ENCODE measurements at regions not wholly inside any gene's neighbourhood (a gene's known extent, or its start where the extent isn't known, plus 50 kb on each side); places are given as distances from the start of the nearest gene placed in this dataset.

GRCh38 chr16:5505091-5505887, 407.7 kb upstream of the EEF2KMT start:
- TF ChIP-seq, protein P1, sequence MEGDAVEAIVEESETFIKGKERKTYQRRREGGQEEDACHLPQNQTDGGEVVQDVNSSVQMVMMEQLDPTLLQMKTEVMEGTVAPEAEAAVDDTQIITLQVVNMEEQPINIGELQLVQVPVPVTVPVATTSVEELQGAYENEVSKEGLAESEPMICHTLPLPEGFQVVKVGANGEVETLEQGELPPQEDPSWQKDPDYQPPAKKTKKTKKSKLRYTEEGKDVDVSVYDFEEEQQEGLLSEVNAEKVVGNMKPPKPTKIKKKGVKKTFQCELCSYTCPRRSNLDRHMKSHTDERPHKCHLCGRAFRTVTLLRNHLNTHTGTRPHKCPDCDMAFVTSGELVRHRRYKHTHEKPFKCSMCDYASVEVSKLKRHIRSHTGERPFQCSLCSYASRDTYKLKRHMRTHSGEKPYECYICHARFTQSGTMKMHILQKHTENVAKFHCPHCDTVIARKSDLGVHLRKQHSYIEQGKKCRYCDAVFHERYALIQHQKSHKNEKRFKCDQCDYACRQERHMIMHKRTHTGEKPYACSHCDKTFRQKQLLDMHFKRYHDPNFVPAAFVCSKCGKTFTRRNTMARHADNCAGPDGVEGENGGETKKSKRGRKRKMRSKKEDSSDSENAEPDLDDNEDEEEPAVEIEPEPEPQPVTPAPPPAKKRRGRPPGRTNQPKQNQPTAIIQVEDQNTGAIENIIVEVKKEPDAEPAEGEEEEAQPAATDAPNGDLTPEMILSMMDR (IDR thresholded peaks at IDR 0.05; ENCODE audit: insufficient read depth, missing control alignments) = no peak
- FAIRE-seq (no peak), DNase-seq (ENCODE audit: insufficient read length, low spot score) (no peak)

- TF ChIP-seq, protein P1 (IDR thresholded peaks at IDR 0.05; ENCODE audit: insufficient read depth, missing control alignments) = no peak
- FAIRE-seq (no peak), DNase-seq (ENCODE audit: insufficient read length, low spot score) (no peak)
These were observed 406.6 kb upstream of the EEF2KMT start for GRCh38 chr16:5504064-5504781.

DNA sequence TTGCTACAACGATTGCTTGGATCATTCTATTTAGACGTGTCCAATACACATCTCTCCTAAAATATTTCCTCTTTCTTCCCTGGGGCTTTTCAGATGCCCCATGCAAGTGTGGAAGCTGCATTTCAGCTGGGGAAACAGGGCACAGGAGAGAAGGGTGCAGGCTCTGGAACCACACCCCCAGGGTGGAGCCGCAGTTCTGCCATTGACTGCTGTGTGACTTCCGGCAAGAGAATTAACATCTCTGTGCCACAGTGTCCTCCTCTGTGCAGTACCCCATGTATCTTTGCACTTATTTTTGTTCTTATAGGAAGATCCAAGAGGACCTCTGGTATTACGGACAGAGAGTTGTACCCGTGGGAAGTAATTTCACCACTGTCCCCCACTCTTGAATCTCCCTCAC, 405.3 kb upstream of the EEF2KMT start:
- TF ChIP-seq, protein P1 (IDR thresholded peaks at IDR 0.05; ENCODE audit: insufficient read depth, missing control alignments) = no peak
- DNase-seq (ENCODE audit: insufficient read length, low spot score) (no peak), FAIRE-seq (no peak)

DNA sequence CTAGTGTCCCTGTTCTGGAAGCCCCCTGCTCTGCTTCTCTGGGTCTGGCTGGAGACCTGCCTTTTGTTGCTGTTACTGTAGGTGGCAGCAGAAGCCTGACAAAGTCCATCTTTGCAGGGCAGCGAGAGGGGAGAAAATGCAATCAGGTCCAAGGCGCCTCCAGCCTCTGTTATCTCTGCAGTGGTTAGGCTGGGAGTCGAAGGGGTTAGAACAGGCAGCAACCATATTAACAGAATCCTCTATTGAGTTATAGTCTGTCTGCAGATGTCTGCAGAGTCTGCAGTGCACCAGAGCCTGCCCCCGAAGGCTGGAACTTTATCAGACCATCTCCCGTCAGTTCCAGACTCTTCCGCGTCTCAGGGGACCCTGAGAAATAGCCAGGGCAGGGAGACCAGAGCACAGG, 404.9 kb upstream of the EEF2KMT start:
- FAIRE-seq (no peak), DNase-seq (ENCODE audit: insufficient read length, low spot score) (no peak)
- TF ChIP-seq, protein P1 (IDR thresholded peaks at IDR 0.05; ENCODE audit: insufficient read depth, missing control alignments) = peak; percentile 86

DNA sequence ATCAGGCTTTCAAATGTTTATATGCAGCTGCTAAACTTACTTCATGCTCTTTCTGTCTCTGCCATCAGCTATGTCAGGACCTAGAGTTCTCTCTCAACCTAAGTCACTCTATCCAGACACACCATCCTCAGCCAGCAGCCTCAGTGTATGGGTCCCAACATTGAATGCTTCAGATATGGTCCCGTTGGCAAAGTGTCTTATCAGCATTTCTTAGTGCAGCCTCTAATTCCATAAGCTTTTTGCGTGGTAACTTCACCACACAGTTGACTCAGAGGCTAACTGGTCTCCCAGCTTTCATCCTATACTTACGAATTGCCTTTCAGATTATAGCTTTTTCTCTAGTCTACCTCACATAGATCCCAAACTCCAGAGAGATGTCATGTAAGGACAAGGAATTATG, 402.9 kb upstream of the EEF2KMT start:
- TF ChIP-seq, protein P1 (IDR thresholded peaks at IDR 0.05; ENCODE audit: insufficient read depth, missing control alignments) = no peak
- FAIRE-seq = no peak
- no peak for DNase-seq (ENCODE audit: insufficient read length, low spot score)

DNA sequence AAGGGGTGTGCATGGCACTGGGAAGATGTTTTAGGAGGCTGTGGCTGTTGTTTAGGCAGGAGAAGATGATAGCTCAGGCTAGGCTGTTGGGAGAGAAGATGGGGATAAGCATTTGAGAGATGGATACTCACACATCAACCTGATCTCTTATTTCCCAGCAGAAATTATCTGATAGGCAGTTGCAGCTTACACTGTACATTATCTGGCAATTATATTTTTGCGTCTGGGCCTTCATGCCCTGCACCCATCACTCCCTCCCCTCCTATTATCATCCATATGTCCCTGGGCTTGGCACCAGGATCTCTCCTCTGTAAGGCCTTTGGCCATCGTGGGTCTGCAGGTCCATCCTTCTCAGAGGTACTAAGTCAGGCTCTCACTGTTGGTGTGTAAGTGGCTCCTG, 401.0 kb upstream of the EEF2KMT start:
- no peak for FAIRE-seq
- TF ChIP-seq, protein P1 (IDR thresholded peaks at IDR 0.05; ENCODE audit: insufficient read depth, missing control alignments) = no peak
- no peak for DNase-seq (ENCODE audit: insufficient read length, low spot score)

GRCh38 chr16:5496013-5496412, 398.4 kb upstream of the EEF2KMT start:
- TF ChIP-seq, protein P1 (IDR thresholded peaks at IDR 0.05; ENCODE audit: insufficient read depth, missing control alignments) = no peak
- no peak for DNase-seq (ENCODE audit: insufficient read length, low spot score)
- no peak for FAIRE-seq
